Neural cell (in vitro differentiated cells): ENCODE measurements at regions not wholly inside any gene's neighbourhood (a gene's known extent, or its start where the extent isn't known, plus 50 kb on each side); places are given as distances from the start of the nearest gene placed in this dataset.

Source experiments
- CTCF ChIP-seq: fragments of 450-650 bp; IDR thresholded peaks from 2 replicates; pipeline ENCODE4 v1.5.1; 2014; ENCODE audit warnings: antibody characterized with exemption, mild to moderate bottlenecking, moderate library complexity; ENCODE audit not compliant: poor library complexity, severe bottlenecking
- EP300 ChIP-seq: fragments of 450-650 bp; conservative IDR thresholded peaks from 2 replicates; pipeline ENCODE4 v1.6.1; 2014; ENCODE audit warnings: antibody characterized with exemption, mild to moderate bottlenecking, moderate library complexity; ENCODE audit not compliant: poor library complexity, severe bottlenecking
- EZH2 ChIP-seq: fragments of 200-600, 300-800 bp; shearing (Covaris generic), sonication (generic); IDR thresholded peaks from 2 replicates; pipeline ENCODE4 v1.6.1; 2014; ENCODE audit warnings: antibody characterized with exemption, low read length, borderline replicate concordance, mild to moderate bottlenecking; ENCODE audit not compliant: insufficient read depth, poor library complexity, severe bottlenecking
- MXI1 ChIP-seq: fragments of 450-650 bp; conservative IDR thresholded peaks from 2 replicates; pipeline ENCODE4 v1.6.1; 2014; ENCODE audit warnings: antibody characterized with exemption, mild to moderate bottlenecking; ENCODE audit not compliant: poor library complexity, severe bottlenecking
- POLR2AphosphoS5 ChIP-seq: IDR thresholded peaks from 2 replicates; pipeline ENCODE4 v1.6.1; 2012
- REST ChIP-seq: IDR thresholded peaks from 2 replicates; pipeline ENCODE4 v1.6.1; 2012; ENCODE audit warnings: borderline replicate concordance
- SMC3 ChIP-seq: fragments of 450-650 bp; conservative IDR thresholded peaks from 2 replicates; pipeline ENCODE4 v1.6.1; 2014; ENCODE audit warnings: antibody characterized with exemption, mild to moderate bottlenecking, moderate library complexity; ENCODE audit not compliant: poor library complexity
- TAF1 ChIP-seq: IDR thresholded peaks from 2 replicates; pipeline ENCODE4 v1.6.1; 2012; ENCODE audit warnings: low read depth

GRCh38 chr17:68657166-68657565, 56.0 kb upstream of the FAM20A start:
- no peak for TF ChIP-seq CTCF
- TF ChIP-seq POLR2AphosphoS5: no peak
- TF ChIP-seq REST: no peak
- no peak for TF ChIP-seq EP300
- no peak for TF ChIP-seq SMC3
- no peak for TF ChIP-seq EZH2
- no peak for TF ChIP-seq TAF1
- no peak for TF ChIP-seq MXI1
